Prostate gland (tissue), 2 donors: ENCODE measurements at regions not wholly inside any gene's neighbourhood (a gene's known extent, or its start where the extent isn't known, plus 50 kb on each side); places are given as distances from the start of the nearest gene placed in this dataset.

ENCODE experiments used
- POLR2A ChIP-seq: fragments of 450-650 bp; IDR thresholded peaks from one replicate; pipeline ENCODE4 v1.6.1; 2016; ENCODE audit warnings: antibody characterized with exemption, mild to moderate bottlenecking
- POLR2AphosphoS5 ChIP-seq: sonication (generic); formaldehyde crosslinking; IDR thresholded peaks from one replicate; pipeline ENCODE4 v1.6.1; 2017; ENCODE audit warnings: antibody characterized with exemption
- TF ChIP-seq, protein P1 (sequence below), 4 experiments: fragments of 200-600 bp in 2 of 4; fragments of 450-650 bp in 2 of 4; sonication (generic) in 2 of 4; IDR thresholded peaks; 1 replicate in 3 of 4; 2 replicates in 1 of 4; pipeline ENCODE4 v1.5.1; 2016 to 2019; ENCODE audit warnings: antibody characterized with exemption in 4 of 4, mild to moderate bottlenecking in 2 of 4, moderate library complexity in 2 of 4

DNA sequence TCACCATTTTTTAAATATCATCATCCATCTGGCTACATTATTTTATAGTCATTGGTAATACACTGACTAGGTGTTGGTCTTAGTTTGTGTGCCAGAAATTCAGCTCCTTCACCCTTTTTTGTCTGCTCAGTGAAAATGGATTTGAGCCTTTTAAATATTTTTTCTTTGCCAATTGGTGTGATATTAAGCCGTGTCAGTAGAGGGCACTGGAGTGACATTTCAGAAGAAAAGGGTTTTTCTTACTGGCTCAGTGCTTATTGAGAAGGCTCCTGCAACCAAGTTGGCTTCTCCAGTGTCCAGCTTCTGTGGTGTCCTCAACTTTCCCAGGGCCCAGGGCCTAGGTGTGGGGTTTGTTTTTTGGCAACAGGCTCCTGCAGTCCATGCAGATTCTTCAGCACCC, 546.6 kb downstream of the DACH1 start:
- no peak for TF ChIP-seq POLR2A
- TF ChIP-seq, protein P1, sequence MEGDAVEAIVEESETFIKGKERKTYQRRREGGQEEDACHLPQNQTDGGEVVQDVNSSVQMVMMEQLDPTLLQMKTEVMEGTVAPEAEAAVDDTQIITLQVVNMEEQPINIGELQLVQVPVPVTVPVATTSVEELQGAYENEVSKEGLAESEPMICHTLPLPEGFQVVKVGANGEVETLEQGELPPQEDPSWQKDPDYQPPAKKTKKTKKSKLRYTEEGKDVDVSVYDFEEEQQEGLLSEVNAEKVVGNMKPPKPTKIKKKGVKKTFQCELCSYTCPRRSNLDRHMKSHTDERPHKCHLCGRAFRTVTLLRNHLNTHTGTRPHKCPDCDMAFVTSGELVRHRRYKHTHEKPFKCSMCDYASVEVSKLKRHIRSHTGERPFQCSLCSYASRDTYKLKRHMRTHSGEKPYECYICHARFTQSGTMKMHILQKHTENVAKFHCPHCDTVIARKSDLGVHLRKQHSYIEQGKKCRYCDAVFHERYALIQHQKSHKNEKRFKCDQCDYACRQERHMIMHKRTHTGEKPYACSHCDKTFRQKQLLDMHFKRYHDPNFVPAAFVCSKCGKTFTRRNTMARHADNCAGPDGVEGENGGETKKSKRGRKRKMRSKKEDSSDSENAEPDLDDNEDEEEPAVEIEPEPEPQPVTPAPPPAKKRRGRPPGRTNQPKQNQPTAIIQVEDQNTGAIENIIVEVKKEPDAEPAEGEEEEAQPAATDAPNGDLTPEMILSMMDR (IDR thresholded peaks at IDR 0.05) = no peak
- no peak for TF ChIP-seq POLR2AphosphoS5
